Activated T-cell treated with anti-CD3 and anti-CD28 coated beads for 24 hours (primary cell): ENCODE measurements at regions not wholly inside any gene's neighbourhood (a gene's known extent, or its start where the extent isn't known, plus 50 kb on each side); places are given as distances from the start of the nearest gene placed in this dataset.
"Not testable (repeated sequence)": the region's sequence is repeated elsewhere in the genome, so short reads cannot be mapped to it uniquely, and the experiment has no call there.

Source experiments
- DNase-seq: peaks from one replicate; pipeline ENCODE4 v3.0.0-alpha.2; 2020; ENCODE audit warnings: low read depth

DNA sequence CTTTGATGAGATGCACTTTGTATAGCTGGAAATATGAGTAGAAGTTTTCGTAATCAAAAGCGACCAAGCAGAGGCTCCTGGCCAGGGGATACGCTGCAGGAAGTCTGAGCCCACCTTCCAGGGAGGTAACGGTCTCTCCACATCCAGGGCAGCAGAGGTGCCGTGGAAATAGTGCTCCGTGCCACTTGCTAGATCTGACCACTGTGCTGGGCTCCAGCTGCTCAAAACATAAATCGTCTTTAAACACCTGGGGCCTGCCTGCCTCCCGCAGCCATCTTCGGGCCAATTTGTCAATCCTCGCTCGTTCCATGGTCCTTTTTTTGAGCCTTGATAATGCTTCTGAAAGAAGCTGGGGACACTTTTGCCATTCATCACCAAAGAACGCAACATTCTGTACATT is 445.0 kb downstream of the ZNF536 start:
- DNase-seq = no peak

DNA sequence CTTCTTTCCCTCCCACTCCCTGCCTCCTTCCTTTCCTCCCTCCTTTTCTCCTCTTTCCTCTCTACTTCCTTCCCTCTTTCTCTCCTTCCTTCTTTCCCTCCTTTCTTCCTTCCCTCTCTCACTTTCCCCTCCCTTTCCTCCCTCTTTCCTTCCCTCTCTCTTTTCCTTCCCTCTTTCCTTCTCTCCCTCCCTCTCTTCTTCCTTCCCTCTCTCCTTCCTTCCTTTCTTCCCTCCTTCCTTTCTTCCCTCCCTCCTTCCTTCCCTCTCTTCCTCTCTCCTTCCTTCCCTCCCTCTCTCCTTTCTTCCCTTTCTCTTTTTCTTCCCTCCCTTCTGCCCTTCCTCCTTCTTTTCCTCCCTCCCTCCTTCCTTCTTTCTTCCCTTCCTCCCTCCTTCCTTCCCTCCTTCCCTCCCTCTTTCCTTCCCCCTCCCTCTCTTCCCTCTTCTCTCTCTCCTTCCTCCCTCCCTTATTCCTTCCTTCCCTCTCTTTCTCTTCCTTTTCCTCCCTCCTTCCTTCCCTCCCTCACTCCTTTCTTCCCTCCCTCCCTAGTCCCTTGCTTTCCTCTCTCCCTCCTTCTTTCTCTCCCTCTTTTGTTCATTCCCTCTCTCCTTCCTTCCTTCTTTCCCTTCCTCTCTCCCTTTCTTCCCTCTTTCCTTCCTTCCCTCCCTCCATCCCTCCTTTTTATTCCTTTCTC is 443.9 kb downstream of the ZNF536 start:
- DNase-seq = no peak

DNA sequence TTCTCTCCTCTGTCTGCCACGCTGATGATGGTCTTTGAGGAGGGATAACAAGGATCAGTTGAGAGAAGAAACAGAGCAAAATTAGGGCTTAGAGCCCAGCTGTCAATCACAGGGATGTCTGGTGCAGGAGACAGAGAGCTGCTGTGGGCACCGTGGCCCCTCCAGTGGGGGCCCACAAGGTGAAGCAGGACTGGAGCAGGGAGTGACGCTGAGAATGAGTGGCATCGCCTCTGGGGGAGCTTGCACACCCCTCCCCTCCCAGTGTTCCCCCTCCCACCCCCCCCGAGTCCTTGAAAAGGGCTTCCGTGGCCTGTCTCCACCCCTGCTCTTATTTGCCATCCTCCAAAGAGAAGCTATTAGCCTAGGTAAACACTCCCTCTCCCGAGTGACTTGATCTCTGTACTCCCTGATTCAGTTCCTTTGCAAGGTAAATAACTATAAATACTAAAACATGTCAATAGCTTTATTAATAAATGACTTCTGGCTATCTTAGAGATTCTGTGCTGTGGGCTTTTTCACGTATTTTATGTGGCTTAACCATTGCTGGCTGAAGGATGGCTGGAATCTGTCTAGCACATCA is 440.0 kb downstream of the ZNF536 start:
- no peak for DNase-seq

DNA sequence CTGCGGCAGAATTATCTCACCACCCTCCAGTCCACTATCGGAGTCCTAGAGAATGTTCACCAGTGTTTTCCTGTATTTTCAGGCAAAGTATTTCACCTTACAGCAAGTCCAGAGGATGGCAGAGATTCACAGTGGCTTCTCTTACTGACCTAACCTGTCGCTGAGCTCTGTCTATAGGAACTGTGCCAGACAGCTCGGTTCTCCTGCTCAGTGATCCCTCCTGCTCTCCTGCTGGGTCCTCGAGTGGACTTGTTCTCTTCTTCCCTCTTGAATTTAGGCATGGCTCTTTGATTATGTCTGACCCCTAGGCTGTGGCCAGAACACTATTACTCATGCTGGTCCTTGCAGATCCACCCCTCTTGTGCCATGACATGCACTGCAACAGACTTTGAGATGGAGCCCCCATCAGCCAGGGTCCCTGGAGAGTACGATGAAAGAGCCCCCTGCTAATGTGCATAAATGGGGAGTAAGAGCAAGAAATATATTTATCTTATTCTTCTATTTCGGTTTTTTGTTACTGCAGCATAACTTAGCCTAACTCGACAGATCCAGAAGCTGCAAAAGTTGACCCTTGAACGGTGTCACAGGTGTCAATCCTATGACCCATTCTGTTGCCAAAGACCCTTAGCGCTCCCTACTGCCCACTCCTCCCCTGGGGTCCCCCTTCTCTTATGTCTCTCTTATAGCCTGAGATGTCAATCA is 439.4 kb downstream of the ZNF536 start:
- DNase-seq = no peak

DNA sequence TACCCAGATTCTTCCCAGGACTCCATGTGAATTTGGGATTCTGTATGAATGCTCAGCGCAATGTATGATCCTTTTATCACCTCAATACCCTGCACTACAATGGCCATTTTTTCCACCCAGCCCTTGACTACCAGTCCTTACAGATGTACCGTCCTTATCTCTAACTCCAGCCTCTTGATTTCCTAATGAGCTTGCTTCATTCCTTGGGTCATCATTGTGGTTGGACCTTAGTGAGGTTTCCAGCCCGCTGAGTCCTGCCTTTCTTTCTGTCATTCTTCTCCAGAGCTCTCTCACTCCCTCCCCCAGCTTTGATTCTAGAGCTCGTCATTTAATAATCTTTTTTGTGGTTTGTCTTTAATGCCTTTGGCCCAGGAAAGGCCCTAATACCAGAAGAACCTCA is 438.5 kb downstream of the ZNF536 start:
- DNase-seq = no peak

DNA sequence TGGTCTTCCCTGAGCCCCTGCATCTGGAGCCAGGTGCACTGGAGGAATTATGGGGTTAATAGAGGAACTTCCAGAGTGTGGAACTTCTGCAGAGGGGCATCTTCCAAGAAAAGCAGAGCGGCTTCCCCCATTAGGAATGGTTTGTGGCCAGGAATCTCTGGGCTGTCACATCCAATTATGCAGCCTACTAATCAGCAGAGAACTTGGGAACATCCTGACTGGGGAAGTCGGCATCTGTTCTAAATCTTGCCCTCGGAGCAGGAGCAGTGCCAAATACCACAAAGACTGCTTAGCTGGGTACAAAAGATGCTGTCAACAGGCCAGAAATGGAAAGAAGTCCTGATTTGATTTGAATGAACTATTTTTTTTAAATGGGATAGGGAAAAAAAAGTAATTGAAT is 435.1 kb downstream of the ZNF536 start:
- no peak for DNase-seq

DNA sequence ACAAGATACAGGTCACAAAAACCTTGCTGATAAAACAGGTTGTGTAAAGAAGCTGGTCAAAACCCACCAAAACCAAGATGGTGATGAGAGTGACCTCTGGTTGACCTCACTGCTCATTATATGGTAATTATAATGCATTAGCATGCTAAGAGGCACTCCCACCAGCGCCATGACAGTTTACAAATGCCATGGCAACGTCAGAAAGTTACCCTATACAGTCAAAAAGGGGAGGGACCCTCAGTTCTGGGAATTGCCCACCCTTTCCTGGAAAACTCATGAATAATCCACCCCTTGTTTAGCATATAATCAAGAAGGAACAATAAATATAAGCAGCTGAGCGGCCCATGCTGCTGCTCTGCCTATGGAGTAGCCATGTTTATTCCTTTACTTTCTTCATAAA is 434.1 kb downstream of the ZNF536 start:
- DNase-seq = no peak

DNA sequence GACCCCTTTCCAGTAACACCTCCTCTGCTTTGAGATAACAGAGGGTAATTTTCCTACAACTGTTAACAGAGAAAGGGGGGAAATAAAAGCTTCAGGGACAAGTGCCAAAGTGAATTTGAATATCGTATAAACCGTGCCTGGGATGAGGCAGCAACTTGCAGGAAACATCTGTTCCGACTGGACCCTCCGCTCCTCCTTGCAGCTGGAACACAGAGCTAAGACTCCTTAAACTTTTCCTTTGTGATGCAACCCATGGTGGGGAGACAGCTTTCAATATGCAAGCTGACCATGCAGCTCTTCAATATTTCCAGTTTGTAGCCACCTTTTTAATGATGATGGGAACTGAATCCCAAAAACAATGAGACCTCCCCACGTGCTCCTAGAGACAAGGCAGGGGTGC is 432.6 kb downstream of the ZNF536 start:
- no peak for DNase-seq

DNA sequence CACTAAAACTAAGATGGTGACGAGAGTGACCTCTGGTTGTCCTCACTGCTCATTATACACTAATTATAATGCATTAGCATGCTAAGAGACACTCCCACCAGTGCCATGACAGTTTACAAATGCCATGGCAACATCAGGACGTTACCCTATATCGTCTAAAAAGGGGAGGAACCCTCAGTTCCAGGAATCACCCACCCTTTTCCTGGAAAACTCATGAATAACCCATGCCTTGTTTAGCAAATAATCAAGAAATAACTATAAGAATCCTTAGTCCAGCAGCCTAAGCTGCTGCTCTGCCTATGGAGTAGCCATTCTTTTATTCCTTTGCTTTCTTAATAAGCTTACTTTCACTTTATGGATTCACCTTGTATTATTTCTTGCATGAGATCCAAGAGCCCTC is 432.1 kb downstream of the ZNF536 start:
- DNase-seq = not testable (repeated sequence)

DNA sequence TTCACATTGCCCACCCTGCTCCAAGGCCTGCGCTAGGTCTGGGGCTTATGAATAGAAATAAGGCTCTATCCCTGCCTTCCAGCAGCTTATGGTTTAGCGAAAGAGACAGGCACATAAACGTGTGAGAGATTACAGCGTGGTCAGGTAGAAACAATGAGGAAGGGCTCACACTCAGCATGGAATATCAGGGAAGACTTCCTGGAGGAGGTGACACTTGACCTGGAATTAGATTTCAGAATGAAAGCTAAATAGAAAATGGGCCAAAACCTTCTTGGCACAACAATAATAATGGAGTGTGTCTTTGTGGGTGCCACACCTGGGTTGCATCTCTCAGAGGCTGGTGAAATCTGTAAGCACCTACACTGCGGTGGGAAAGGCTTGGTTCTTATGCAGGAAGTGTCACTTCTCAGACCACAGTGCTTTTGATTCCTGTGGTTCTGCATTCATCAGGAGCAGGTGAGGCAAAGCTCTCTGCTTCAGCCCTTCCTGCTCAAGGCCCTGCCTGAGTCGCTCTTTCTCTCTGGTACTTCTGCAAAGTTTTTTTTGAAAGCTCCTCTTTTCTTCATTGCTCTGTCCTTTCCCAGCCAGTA is 430.3 kb downstream of the ZNF536 start:
- DNase-seq = no peak

DNA sequence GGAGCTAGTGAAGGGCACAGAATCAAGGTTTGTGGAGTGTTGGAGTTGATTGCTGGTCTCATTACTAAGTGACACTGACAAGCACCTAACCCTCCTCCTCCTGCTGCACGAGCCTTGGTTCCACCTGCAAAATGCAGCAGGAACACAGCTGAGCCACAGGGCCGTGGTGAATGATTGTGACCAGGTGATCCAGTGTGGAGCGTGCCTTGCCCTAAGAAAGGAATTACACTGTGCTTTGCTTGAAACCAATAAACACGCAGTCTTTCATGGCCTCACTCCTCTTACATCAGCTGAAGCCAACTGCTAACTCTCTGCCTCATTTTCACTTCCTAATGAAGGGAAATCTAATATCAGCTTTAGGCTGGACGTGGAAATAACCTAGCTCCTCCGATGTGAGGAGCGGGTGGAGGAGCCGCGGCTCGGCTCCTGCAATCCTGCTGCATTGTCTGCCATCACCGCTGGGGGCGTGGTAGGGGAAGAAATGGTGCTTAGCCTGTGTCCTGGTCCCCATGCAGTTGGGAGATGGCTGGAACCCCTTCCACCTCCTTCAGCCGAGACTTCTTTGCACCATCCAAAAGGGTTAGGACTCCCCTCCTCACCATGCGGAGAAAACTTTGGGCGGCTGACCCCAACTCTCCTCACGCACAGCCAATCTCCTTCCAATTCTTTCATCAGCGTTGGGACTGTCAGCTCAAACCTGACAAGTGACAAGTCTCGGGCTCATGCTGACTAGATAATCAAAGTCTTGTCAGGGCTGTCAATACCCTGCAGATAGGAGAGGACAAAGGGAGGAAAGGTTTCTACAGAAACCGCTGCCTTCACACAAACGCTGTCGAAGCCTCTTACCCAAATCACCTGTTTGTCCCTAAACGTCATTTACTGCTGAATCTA is 427.9 kb downstream of the ZNF536 start:
- no peak for DNase-seq

DNA sequence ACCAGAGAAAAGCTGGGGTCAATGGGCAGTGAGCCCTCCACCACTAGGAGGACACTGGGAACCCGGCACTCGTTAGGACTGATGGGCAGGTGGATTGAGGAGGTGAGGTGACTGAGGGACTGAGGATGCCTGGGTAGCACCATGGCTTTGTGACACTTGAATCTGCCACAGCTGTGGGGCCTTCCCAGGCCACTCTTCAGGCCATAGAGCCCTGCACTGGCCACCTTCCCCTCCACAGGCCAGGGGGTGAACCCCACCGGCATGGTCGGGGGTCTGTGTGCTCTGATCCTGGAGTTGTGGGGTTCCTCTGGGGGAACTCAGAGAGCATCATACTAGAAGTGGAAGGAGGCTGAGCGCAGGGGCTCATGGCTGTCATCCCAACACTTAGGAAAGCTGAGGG is 423.5 kb downstream of the ZNF536 start:
- DNase-seq = no peak

DNA sequence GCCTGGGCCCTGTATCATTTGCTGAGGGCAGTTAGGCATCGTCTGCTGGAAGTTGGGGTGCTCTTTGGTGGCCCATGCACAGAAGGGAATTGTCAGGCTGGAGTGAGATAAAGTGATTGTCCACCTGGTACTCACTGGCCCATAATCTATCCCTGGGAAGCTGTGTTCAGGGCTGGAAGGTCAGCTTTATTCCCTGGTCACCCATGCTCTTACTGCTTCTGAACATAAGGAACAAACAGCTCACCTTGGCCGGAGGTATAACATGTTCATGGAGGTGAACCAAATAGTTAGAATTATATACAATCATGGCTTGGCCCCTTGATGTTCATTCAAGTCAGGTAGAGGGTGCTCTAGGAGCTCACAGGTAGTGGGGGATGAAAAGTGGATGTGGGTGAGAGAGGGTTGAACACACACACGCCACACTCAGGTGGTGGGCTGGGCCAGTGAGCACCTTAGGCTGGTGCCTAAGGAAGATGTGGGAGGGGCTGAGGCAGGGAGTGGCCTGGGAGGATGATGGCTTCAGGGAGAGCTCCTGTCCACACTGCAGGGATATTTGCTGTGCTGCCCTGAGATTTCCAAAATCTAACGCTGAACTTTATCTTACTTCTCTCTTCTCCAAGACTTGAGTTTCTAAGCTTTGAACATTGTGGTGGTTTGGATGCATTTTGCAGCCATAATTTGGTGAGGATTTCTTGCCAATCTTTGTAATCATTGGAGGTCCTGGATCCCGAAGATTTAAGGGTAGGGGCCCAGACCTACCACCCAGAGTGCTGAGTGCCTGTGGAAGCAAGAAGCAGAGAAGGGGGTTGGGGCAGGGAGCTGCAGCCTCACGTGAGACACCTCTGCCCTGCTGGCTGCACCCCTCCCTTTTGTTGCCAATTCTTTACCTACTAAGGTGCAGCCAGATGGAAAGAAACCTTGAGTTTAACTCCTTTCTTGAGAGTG is 420.6 kb downstream of the ZNF536 start:
- no peak for DNase-seq

DNA sequence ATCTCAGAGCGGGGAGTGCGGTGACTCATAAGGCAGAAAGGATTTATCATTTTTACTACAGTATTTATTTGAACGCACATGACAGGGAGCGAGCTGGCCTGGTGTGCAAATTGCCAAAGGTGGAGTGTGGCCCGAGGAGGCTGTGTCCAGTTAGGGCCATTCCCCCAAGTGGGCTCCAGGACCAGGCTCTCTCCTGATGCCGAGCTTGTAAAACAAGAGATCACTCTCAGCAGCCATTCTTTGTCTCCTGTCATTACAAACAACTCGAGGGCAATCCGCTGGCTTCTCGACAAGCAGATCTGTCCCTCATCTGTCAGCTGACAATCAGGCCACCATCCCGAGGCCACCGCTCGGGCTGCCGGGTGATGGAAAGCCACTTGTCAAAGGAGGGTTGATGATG is 418.9 kb downstream of the ZNF536 start:
- no peak for DNase-seq

DNA sequence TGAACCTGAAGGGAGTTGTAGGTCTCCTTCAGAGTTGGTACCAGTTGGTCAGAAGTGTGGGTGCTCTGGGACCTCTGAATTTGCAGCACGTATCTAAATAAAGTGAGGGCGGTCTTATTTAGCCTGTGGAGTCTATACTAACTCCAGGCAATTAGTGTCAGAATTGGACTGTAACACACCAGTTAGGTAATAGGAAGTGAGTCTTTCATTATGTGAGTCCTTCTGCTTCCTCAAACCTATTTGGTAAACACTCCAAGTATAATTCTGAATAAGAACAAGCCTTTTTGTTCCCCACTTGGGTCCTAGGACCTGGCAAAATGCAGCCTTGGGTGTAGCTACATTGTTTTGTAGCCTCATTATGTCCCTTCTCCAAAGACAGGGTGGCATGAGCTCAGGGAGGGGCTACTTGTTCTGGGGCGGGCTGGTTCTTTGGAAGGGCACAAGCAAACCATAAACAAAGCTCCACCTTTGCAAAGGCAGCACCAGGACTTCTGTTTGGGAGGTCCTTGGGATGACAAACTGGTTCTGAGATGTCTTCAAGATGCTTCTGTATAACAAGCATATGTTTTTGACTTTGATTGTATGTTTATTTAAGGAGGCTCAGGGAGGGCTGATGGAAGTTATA is 418.0 kb downstream of the ZNF536 start:
- no peak for DNase-seq

DNA sequence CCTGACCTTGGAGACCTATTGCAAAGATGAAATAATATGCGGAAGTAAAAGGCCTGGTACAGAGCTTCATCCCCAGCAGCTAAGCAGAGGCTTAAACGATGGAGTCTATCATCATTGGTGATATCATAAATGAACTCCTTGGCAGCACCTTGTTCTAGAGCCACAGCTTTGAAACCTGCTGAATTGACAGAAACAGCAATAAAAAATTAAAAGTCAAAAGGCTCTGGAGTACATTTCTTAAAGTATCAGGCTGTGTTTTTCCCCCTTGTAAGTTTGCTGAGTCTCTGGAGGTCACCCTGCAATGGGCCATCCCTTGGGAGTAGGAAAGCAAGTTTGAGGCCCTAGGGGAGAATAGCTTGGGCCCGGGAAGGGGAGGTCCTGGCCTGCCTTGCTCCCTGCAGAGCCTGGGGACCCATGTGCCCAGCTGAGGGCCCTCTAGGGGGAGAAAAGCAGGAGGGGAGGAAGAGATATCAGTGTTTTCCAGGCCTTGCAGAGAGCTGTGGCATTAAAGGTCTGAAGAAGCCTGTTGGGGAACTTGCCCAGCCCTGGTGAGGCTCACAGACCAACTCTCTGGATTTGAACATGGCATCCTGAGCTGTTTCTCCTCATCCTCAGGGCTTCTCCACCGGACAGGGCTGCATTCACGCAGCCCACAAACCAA is 416.1 kb downstream of the ZNF536 start:
- no peak for DNase-seq

DNA sequence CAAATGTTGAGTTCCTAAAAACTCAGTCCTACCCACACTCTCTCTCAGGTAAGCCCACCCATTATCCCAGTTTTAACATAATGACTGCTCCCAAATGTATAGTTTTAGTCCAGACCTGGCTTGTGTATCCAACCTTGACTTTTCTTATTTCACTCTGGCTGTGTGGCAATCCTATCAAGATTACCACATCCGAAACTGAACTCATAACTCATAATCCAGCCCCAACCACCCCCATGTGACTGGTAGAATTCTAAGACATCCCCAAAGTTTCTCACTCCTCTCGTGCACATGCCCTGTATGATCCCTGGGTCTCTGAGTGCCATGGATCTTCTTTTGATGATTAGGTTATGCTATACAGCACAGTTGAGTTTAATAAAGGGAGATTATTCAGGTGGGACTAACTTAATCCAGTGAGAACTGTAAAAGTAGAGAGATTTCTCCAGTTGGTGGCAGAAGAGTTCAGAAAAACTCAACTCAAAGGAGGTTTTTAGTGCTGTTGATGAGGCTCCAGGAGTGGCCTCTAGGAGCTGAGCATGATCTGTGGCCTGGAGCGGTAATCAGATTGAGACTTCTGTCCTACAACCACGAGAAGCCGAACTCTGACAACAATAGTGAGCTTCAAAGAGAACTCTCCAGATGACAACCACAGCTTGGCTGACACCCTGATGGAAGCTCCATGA is 413.4 kb downstream of the ZNF536 start:
- no peak for DNase-seq

DNA sequence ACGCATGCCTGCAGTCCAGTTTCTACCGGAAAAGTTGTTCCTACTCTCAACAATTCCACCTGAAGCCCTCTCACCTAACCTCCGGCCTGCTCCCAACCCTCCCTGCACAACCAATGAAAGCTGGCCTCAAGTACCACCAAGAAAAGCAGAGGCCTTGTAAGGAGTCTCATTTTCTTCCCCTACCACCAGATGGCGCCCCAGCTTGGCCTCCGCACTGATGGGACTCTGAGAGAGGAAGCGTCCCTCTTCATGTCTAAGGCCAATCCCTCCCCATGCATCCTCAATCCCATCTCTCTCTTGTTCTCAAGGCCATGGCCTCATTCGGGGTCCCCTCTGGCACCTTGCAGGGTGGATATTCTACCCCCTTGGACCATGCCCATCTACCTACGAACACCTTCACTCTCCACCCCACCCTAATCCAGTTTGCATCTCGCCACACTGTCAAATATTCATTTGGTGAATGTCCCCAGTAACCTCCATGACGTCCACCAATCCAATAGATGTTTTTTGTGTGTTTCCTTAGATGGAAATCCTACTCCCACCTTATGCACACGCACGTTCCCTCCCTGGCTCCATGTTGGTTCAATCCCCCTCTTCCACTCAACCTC is 412.8 kb downstream of the ZNF536 start:
- peak; percentile 30 for DNase-seq

DNA sequence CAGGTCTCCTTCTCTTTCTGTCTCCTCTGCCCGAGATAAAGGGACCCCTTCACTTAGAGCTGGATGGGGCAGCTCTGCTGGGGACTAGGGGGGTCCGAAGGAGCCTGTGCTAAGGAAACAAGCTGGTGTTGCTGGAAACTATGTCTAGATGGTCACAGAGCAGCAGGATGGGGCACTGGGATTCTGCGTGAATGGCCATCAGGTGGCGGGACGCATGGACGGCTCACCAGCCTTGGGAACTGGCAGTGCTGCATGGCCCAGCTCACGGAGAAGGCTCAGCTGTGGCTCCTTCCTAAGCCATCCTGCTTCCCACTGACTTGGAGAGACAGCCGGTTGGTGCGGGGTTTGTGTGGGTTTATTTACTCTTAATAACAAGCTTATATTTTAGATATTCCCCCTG is 411.8 kb downstream of the ZNF536 start:
- DNase-seq = no peak
